WTC11 (cell line): ENCODE measurements at regions not wholly inside any gene's neighbourhood (a gene's known extent, or its start where the extent isn't known, plus 50 kb on each side); places are given as distances from the start of the nearest gene placed in this dataset.

Experiments used
- CBFB ChIP-seq: sonication (generic); formaldehyde crosslinking; IDR thresholded peaks from 2 replicates; pipeline ENCODE4 v1.8.1; 2022; ENCODE audit warnings: mild to moderate bottlenecking, low read depth, missing genetic modification reagents
- KAT7 ChIP-seq: sonication (generic); formaldehyde crosslinking; IDR thresholded peaks from 2 replicates; pipeline ENCODE4 v1.8.1; 2023; ENCODE audit warnings: missing genetic modification reagents, mild to moderate bottlenecking, borderline replicate concordance
- NFATC4 ChIP-seq: fragments of 250-450 bp; sonication (Bioruptor Pico); IDR thresholded peaks from 2 replicates; pipeline ENCODE4 v1.9.0; 2021; ENCODE audit warnings: mild to moderate bottlenecking
- SP1 ChIP-seq: sonication (generic); formaldehyde crosslinking; conservative IDR thresholded peaks from 2 replicates; pipeline ENCODE4 v1.8.1; 2022; ENCODE audit warnings: missing genetic modification reagents
- TF ChIP-seq, protein P1 (sequence below): fragments of 200-600 bp; IDR thresholded peaks from 2 replicates; pipeline ENCODE4 v1.8.0; 2022; ENCODE audit warnings: antibody characterized with exemption
- TF ChIP-seq, protein P2 (sequence below): sonication (generic); formaldehyde crosslinking; IDR thresholded peaks from 2 replicates; pipeline ENCODE4 v1.8.1; 2023; ENCODE audit warnings: mild to moderate bottlenecking, missing genetic modification reagents, moderate library complexity
- TF ChIP-seq, protein P3 (sequence below): sonication (generic); formaldehyde crosslinking; IDR thresholded peaks from 2 replicates; pipeline ENCODE4 v1.8.1; 2022; ENCODE audit warnings: low read depth, missing genetic modification reagents, borderline replicate concordance
- TF ChIP-seq, protein P4 (sequence below): sonication (generic); formaldehyde crosslinking; IDR thresholded peaks from 2 replicates; pipeline ENCODE4 v1.8.1; 2022; ENCODE audit warnings: low read depth, mild to moderate bottlenecking, moderate library complexity, missing genetic modification reagents, borderline replicate concordance
- TF ChIP-seq, protein P5 (sequence below): sonication (generic); formaldehyde crosslinking; IDR thresholded peaks from 2 replicates; pipeline ENCODE4 v1.8.1; 2023; ENCODE audit warnings: mild to moderate bottlenecking, missing genetic modification reagents, moderate library complexity

DNA sequence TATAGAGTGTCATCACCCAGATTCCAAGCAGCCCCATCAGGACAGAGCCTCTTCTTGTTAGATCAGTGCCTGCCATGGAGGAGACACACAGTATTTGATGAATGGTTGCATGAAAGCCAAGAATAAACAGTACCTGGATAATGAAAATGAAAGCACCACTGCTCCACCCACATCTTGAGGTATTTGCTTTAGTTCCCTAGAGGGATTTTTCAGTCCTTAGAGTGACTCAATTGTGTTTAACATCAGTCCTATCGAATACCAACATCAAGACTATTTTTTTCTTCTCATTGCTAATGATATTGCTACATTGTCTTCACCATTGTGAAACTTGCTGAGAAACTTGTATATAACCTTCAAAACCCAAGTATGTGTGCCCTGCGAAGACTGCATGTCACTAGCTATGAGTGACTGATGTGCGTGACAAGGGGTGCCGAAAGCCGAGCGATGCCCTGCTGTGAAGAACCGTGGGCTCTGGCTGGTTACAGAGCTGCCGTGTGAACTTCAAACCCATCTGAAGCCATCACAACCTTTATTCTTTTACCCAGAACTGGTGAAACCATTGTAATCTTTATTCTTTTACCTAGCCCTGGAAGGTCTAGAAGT, 211.3 kb upstream of the FAT1 start:
- TF ChIP-seq, protein P1, sequence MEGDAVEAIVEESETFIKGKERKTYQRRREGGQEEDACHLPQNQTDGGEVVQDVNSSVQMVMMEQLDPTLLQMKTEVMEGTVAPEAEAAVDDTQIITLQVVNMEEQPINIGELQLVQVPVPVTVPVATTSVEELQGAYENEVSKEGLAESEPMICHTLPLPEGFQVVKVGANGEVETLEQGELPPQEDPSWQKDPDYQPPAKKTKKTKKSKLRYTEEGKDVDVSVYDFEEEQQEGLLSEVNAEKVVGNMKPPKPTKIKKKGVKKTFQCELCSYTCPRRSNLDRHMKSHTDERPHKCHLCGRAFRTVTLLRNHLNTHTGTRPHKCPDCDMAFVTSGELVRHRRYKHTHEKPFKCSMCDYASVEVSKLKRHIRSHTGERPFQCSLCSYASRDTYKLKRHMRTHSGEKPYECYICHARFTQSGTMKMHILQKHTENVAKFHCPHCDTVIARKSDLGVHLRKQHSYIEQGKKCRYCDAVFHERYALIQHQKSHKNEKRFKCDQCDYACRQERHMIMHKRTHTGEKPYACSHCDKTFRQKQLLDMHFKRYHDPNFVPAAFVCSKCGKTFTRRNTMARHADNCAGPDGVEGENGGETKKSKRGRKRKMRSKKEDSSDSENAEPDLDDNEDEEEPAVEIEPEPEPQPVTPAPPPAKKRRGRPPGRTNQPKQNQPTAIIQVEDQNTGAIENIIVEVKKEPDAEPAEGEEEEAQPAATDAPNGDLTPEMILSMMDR, result no peak
- TF ChIP-seq CBFB (CRISPR knock-in tag), result no peak
- no peak for TF ChIP-seq NFATC4 (CRISPR knock-in tag)
- no peak for TF ChIP-seq KAT7 (CRISPR knock-in tag)
- TF ChIP-seq, protein P2, sequence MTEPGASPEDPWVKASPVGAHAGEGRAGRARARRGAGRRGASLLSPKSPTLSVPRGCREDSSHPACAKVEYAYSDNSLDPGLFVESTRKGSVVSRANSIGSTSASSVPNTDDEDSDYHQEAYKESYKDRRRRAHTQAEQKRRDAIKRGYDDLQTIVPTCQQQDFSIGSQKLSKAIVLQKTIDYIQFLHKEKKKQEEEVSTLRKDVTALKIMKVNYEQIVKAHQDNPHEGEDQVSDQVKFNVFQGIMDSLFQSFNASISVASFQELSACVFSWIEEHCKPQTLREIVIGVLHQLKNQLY, result no peak
- TF ChIP-seq, protein P3, sequence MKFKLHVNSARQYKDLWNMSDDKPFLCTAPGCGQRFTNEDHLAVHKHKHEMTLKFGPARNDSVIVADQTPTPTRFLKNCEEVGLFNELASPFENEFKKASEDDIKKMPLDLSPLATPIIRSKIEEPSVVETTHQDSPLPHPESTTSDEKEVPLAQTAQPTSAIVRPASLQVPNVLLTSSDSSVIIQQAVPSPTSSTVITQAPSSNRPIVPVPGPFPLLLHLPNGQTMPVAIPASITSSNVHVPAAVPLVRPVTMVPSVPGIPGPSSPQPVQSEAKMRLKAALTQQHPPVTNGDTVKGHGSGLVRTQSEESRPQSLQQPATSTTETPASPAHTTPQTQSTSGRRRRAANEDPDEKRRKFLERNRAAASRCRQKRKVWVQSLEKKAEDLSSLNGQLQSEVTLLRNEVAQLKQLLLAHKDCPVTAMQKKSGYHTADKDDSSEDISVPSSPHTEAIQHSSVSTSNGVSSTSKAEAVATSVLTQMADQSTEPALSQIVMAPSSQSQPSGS (CRISPR knock-in tag), result no peak
- TF ChIP-seq, protein P4, sequence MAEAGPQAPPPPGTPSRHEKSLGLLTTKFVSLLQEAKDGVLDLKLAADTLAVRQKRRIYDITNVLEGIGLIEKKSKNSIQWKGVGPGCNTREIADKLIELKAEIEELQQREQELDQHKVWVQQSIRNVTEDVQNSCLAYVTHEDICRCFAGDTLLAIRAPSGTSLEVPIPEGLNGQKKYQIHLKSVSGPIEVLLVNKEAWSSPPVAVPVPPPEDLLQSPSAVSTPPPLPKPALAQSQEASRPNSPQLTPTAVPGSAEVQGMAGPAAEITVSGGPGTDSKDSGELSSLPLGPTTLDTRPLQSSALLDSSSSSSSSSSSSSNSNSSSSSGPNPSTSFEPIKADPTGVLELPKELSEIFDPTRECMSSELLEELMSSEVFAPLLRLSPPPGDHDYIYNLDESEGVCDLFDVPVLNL, result no peak
- TF ChIP-seq SP1 (CRISPR knock-in tag), result no peak
- TF ChIP-seq, protein P5, sequence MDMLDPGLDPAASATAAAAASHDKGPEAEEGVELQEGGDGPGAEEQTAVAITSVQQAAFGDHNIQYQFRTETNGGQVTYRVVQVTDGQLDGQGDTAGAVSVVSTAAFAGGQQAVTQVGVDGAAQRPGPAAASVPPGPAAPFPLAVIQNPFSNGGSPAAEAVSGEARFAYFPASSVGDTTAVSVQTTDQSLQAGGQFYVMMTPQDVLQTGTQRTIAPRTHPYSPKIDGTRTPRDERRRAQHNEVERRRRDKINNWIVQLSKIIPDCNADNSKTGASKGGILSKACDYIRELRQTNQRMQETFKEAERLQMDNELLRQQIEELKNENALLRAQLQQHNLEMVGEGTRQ (CRISPR knock-in tag), result no peak
